ENCODE measurements at regions not wholly inside any gene's neighbourhood (a gene's known extent, or its start where the extent isn't known, plus 50 kb on each side); places are given as distances from the start of the nearest gene placed in this dataset.
"Not testable (repeated sequence)": the region's sequence is repeated elsewhere in the genome, so short reads cannot be mapped to it uniquely, and the experiment has no call there.

- TF ChIP-seq POLR2A, CTCF, POLR2AphosphoS5 (IDR thresholded peaks at IDR 0.05): not testable (repeated sequence)
Observed at GRCh38 chr14:19305776-19306175, 128.4 kb downstream of the POTEG start.
